GM06990 (cell line): ENCODE measurements at regions not wholly inside any gene's neighbourhood (a gene's known extent, or its start where the extent isn't known, plus 50 kb on each side); places are given as distances from the start of the nearest gene placed in this dataset.

Experiments
- DNase-seq: peaks from one replicate; pipeline ENCODE4 v3.0.0-alpha.2; 2011; ENCODE audit not compliant: insufficient read length; ENCODE audit errors: extremely low read depth
- H3K27me3 ChIP-seq: replicated peaks from 2 replicates; pipeline ENCODE4 v1.6.0; 2011; ENCODE audit warnings: low read length; ENCODE audit not compliant: control insufficient read depth, insufficient read depth
- H3K36me3 ChIP-seq: 2 replicates; pipeline ENCODE4 v1.5.1; 2011; ENCODE audit warnings: low read length; ENCODE audit not compliant: control insufficient read depth, insufficient read depth
- H3K4me3 ChIP-seq: replicated peaks from 2 replicates; pipeline ENCODE4 v1.5.1; 2011; ENCODE audit warnings: low read depth, mild to moderate bottlenecking, control low read depth, low read length
- CTCF ChIP-seq: IDR thresholded peaks from 2 replicates; pipeline ENCODE4 v1.5.1; 2011; ENCODE audit warnings: low read length, control low read depth, mild to moderate bottlenecking, inconsistent platforms; ENCODE audit not compliant: insufficient read depth, poor library complexity, severe bottlenecking

DNA sequence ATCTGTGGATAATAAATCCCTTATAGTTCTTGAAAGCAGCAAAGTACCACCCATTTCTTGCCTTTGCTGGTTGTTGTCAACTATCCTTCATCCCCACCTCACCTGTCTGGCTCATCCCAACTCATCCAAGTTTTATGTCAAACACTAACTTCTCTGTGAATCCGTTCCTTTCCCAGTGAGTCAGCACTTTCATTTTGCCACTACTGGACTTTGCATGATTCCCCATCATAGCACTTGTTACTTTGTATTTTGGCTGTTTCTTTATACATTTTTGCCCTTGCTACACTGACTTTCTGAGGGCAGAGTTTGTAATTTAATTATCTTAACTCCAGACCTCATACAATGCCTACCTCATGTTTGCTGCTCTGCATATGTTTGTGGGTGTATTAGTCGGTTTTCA is 90.8 kb upstream of the RORA start:
- Histone ChIP-seq H3K4me3 (no peak overlapping the region), H3K27me3 (peaks cover 1% of the 10 kb centered on the region; the same call in 1 of the 2 replicates), H3K36me3 (no peaks in the 10 kb centered on the region)
- no peak for DNase-seq
- no peak for TF ChIP-seq CTCF

- no peaks in the 10 kb centered on the region for H3K36me3 ChIP-seq
- no peak overlapping the region for H3K4me3 ChIP-seq
- TF ChIP-seq CTCF: no peak
- H3K27me3 ChIP-seq: peaks cover 1% of the 10 kb centered on the region; the same call in 1 of the 2 replicates
- DNase-seq: no peak
Observed at GRCh38 chr15:61318802-61319525, 89.9 kb upstream of the RORA start.

GRCh38 chr15:61318301-61318700 is 89.2 kb upstream of the RORA start:
- H3K36me3 ChIP-seq: no peaks in the 10 kb centered on the region
- DNase-seq: no peak
- TF ChIP-seq CTCF: no peak
- no peak overlapping the region for H3K4me3 ChIP-seq
- H3K27me3 ChIP-seq: peaks cover 1% of the 10 kb centered on the region; the same call in 1 of the 2 replicates

DNA sequence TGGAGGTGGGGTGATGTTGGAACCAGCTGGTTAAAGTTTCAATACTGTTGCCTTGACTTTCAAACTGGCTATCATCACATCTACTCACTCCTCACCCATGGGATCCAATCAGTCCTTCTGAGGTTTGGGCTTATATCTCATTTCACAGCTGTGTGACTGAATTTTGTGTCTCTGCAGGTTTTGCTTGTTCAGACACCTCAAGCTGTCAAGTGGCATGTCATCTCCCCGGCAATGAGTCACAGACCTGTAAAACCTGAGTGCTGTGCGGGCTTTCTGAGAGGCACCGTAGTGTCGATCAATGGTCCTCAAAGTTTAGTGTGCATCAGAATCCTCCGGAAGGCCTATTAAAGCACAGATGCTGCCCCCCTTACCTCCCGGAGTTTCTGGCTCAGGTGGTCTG is 86.4 kb upstream of the RORA start:
- peaks cover 1% of the 10 kb centered on the region; the same call in 1 of the 2 replicates for H3K27me3 ChIP-seq
- TF ChIP-seq CTCF: no peak
- H3K4me3 ChIP-seq: no peak overlapping the region
- H3K36me3 ChIP-seq: no peaks in the 10 kb centered on the region
- DNase-seq: no peak

DNA sequence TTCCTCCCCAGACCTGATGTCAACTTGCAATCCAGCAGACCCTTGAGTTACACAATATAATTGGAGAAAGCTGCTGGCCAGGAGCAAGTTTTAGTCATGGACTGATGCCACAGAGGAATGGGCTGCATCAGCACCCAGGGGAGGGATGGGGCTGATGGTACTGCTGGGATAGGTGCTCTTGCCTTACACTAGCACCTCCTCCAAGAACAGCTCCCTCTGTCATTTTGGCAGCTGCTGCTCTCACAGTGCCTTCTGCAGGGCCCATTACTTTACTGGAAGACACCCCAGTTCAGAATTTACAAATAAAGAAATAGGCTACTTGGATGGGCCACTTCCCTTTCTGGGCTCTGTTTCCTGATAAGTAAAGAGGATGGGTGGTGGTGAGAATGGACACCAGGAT is 85.3 kb upstream of the RORA start:
- TF ChIP-seq CTCF: no peak
- peaks cover 1% of the 10 kb centered on the region; the same call in 1 of the 2 replicates for H3K27me3 ChIP-seq
- H3K4me3 ChIP-seq: no peak overlapping the region
- H3K36me3 ChIP-seq: no peaks in the 10 kb centered on the region
- DNase-seq: no peak
